Osteocyte (in vitro differentiated cells): ENCODE measurements at regions not wholly inside any gene's neighbourhood (a gene's known extent, or its start where the extent isn't known, plus 50 kb on each side); places are given as distances from the start of the nearest gene placed in this dataset.

Source experiments
- DNase-seq: peaks from one replicate; pipeline ENCODE4 v3.0.0; 2021; ENCODE audit warnings: mixed read lengths; ENCODE audit not compliant: unreplicated experiment; ENCODE audit errors: extremely low spot score
- H3K27ac Mint-ChIP-seq: one replicate; pipeline ENCODE4 v1.8.0; 2021; ENCODE audit warnings: mild to moderate bottlenecking, mixed read lengths; ENCODE audit not compliant: unreplicated experiment
- H3K27me3 Mint-ChIP-seq: one replicate; pipeline ENCODE4 v1.8.0; 2021; ENCODE audit warnings: mixed read lengths; ENCODE audit not compliant: unreplicated experiment
- H3K36me3 Mint-ChIP-seq: one replicate; pipeline ENCODE4 v1.8.0; 2021; ENCODE audit warnings: mixed read lengths; ENCODE audit not compliant: unreplicated experiment
- H3K4me1 Mint-ChIP-seq: one replicate; pipeline ENCODE4 v1.8.0; 2021; ENCODE audit warnings: mixed read lengths; ENCODE audit not compliant: unreplicated experiment
- H3K4me3 Mint-ChIP-seq: one replicate; pipeline ENCODE4 v1.8.0; 2021; ENCODE audit warnings: mild to moderate bottlenecking, moderate library complexity, mixed read lengths; ENCODE audit not compliant: unreplicated experiment
- H3K9me3 Mint-ChIP-seq: one replicate; pipeline ENCODE4 v1.8.0; 2021; ENCODE audit warnings: mixed read lengths; ENCODE audit not compliant: unreplicated experiment
- TF ChIP-seq, protein P1 (sequence below): fragments of 200-600 bp; sonication (generic); IDR thresholded peaks from 2 replicates; pipeline ENCODE4 v1.5.0; 2021; ENCODE audit warnings: antibody characterized with exemption, mild to moderate bottlenecking, moderate library complexity

GRCh38 chr15:70192041-70192440 is 94.3 kb upstream of the TLE3 start:
- DNase-seq, result no peak
- Mint-ChIP-seq H3K9me3 (peaks cover 5% of the 10 kb centered on the region), H3K27me3 (peaks cover 39% of the 10 kb centered on the region), H3K27ac (no peak overlapping the region), H3K4me3 (no peak overlapping the region), H3K4me1 (peaks cover 20% of the 10 kb centered on the region), H3K36me3 (peaks cover 4% of the 10 kb centered on the region)
- TF ChIP-seq, protein P1, sequence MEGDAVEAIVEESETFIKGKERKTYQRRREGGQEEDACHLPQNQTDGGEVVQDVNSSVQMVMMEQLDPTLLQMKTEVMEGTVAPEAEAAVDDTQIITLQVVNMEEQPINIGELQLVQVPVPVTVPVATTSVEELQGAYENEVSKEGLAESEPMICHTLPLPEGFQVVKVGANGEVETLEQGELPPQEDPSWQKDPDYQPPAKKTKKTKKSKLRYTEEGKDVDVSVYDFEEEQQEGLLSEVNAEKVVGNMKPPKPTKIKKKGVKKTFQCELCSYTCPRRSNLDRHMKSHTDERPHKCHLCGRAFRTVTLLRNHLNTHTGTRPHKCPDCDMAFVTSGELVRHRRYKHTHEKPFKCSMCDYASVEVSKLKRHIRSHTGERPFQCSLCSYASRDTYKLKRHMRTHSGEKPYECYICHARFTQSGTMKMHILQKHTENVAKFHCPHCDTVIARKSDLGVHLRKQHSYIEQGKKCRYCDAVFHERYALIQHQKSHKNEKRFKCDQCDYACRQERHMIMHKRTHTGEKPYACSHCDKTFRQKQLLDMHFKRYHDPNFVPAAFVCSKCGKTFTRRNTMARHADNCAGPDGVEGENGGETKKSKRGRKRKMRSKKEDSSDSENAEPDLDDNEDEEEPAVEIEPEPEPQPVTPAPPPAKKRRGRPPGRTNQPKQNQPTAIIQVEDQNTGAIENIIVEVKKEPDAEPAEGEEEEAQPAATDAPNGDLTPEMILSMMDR, result no peak

DNA sequence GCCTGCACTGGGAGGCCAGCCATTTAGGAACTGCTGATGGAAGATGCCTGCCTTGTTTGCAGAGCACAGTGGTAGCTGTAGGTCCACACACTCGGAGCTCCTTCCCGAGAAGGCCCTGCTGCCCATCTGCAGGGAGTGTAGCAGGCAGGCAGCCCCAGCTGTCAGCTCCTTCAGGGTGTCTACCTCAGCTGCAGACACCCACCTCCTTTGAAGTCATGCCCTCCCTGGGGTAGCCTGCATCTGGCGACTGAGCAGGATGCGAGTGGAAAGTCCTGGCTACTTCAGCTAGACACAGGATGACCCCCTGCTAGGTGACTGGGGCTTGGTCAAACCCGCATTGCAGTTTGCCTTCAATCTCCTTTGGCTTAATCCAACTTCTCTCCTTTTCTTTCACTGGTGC is 93.2 kb upstream of the TLE3 start:
- peaks cover 4% of the 10 kb centered on the region for H3K36me3 Mint-ChIP-seq
- TF ChIP-seq, protein P1, result no peak
- H3K4me1 Mint-ChIP-seq, result peaks cover 9% of the 10 kb centered on the region
- no peak overlapping the region for H3K4me3 Mint-ChIP-seq
- peaks cover 45% of the 10 kb centered on the region for H3K27me3 Mint-ChIP-seq
- no peak overlapping the region for H3K27ac Mint-ChIP-seq
- DNase-seq, result no peak
- peaks cover 5% of the 10 kb centered on the region for H3K9me3 Mint-ChIP-seq

DNA sequence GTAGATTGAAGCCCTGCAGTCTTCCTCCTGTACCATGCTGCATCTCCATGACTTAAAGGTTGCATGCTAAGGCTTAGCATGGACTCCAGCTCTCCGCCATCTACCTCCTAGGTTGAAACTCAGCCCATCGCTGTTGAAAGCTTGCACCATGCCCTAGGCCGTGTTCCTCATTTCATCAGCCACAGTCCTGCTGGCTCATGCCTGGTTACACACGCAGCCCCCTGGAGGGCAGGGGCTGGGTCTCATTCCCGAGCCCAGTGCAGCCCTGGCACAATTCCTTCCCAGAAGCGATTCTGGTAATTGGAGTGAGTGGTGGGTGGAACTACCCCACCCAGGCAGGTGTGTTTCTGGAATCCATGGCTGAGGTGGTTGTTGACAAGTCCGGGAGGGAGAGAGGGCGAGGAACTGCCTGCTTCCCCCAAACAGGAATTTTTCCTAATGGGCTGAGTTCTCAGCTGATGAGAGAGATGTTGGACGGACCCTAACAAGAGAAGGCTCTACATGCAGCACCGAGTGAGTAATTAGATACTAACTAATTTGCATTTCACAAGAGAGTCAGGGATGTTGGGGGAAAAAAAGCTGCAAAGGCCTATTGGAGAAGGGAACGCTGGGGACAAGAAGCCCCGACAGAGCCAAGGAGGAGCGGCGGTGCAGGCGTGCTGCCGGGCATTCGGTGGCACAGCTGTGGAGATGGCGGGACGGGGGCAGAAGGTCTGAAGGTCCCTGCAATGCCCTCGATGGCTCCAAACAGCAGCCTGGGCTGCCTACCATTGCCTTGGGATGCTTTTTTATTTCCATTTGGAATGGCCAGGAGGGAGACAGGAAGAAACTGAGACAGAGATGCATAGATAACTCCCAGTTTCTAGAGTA is 92.3 kb upstream of the TLE3 start:
- H3K36me3 Mint-ChIP-seq, result peaks cover 4% of the 10 kb centered on the region
- H3K27me3 Mint-ChIP-seq, result peaks cover 50% of the 10 kb centered on the region
- no peak overlapping the region for H3K27ac Mint-ChIP-seq
- no peak overlapping the region for H3K4me3 Mint-ChIP-seq
- H3K9me3 Mint-ChIP-seq, result peaks cover 5% of the 10 kb centered on the region
- DNase-seq, result no peak
- H3K4me1 Mint-ChIP-seq, result peaks cover 1% of the 10 kb centered on the region
- TF ChIP-seq, protein P1, result no peak

DNA sequence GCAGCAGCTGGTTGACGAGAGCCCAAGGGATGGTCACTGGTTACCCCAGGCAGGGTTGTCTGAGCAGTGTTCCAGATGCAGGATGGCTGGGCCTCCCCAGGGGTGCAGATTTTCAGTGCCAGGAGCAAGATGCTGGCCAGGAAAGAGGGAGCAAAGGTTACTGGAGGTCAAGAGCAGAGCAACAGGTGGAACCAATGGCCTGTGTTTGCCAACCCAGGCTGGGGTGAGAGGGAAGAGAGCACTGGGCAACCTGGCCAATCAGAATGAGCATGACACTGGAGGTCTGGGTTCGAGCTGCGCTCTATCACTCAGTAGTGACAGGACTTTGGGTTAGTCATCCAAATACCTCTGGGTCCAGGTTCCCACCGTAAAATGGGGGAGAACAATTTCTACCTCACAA is 90.6 kb upstream of the TLE3 start:
- H3K27me3 Mint-ChIP-seq, result peaks cover 55% of the 10 kb centered on the region
- H3K27ac Mint-ChIP-seq, result no peak overlapping the region
- no peak for DNase-seq
- H3K9me3 Mint-ChIP-seq, result peaks cover 5% of the 10 kb centered on the region
- no peak overlapping the region for H3K4me3 Mint-ChIP-seq
- TF ChIP-seq, protein P1, result no peak
- H3K4me1 Mint-ChIP-seq, result no peaks in the 10 kb centered on the region
- H3K36me3 Mint-ChIP-seq, result peaks cover 4% of the 10 kb centered on the region

DNA sequence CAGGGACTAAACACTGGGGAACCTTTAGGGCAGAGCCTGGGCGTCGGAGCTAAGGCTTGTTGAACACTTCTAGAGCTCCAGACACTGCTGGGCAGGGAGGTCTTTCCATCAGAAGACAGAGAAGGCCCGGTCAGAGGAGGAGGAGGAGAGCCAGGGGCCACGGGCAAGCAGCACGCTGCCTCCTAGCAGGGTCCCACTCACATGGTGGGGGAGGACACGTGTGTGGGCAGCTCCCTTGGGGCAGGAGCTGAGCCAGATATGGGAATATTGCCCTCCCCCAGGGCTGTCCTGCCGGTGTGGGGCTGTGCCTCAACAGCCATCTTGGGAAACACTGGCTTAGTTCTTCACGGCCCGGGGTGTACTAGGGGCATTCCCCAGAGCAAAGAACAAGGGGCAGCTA is 89.6 kb upstream of the TLE3 start:
- TF ChIP-seq, protein P1, result no peak
- no peak overlapping the region for H3K27ac Mint-ChIP-seq
- peaks cover 5% of the 10 kb centered on the region for H3K9me3 Mint-ChIP-seq
- H3K4me1 Mint-ChIP-seq, result no peaks in the 10 kb centered on the region
- no peak overlapping the region for H3K4me3 Mint-ChIP-seq
- no peak for DNase-seq
- peaks cover 4% of the 10 kb centered on the region for H3K36me3 Mint-ChIP-seq
- peaks cover 54% of the 10 kb centered on the region for H3K27me3 Mint-ChIP-seq
